GM23338 (cell line): ENCODE measurements at regions not wholly inside any gene's neighbourhood (a gene's known extent, or its start where the extent isn't known, plus 50 kb on each side); places are given as distances from the start of the nearest gene placed in this dataset.

Experiments used
- ATAC-seq: fragments of 200-7000 bp; cut with Tn5 transposase; 3 replicates; pipeline ENCODE4 v1.9.1; 2020
- DNase-seq: peaks from one replicate; pipeline ENCODE4 v3.0.0-alpha.2; 2015; ENCODE audit warnings: low spot score
- H2AFZ ChIP-seq: fragments of 200-600 bp; sonication (generic); 2 replicates; pipeline ENCODE4 v1.8.0; 2016; ENCODE audit warnings: antibody characterized with exemption, mild to moderate bottlenecking, moderate library complexity
- H3F3A ChIP-seq: fragments of 200-600 bp; sonication (generic); replicated peaks from 2 replicates; pipeline ENCODE4 v1.8.0; 2017; ENCODE audit warnings: antibody characterized with exemption, mixed run types, low read depth
- H3K27ac ChIP-seq: fragments of 200-600 bp; sonication (generic); 2 replicates; pipeline ENCODE4 v1.6.1; 2016; ENCODE audit warnings: low read depth
- H3K27me3 ChIP-seq: fragments of 200-600 bp; sonication (generic); 2 replicates; pipeline ENCODE4 v1.8.0; 2016; ENCODE audit warnings: mild to moderate bottlenecking, mixed run types, moderate library complexity; ENCODE audit not compliant: insufficient read depth
- H3K36me3 ChIP-seq: fragments of 200-600 bp; sonication (generic); 2 replicates; pipeline ENCODE4 v1.8.0; 2016; ENCODE audit warnings: mild to moderate bottlenecking; ENCODE audit not compliant: insufficient read depth
- H3K4me1 ChIP-seq: fragments of 200-600 bp; sonication (generic); 2 replicates; pipeline ENCODE4 v1.8.0; 2016; ENCODE audit warnings: mild to moderate bottlenecking, moderate library complexity; ENCODE audit not compliant: insufficient read depth
- H3K4me2 ChIP-seq: fragments of 200-600 bp; sonication (generic); 2 replicates; pipeline ENCODE4 v1.7.1; 2017; ENCODE audit warnings: mixed run types
- H3K4me3 ChIP-seq: fragments of 200-600 bp; sonication (generic); 2 replicates; pipeline ENCODE4 v1.6.1; 2016; ENCODE audit warnings: mixed run types
- H3K79me2 ChIP-seq: fragments of 200-600 bp; sonication (generic); replicated peaks from 2 replicates; pipeline ENCODE4 v1.8.0; 2017; ENCODE audit warnings: mild to moderate bottlenecking; ENCODE audit not compliant: insufficient read depth
- H3K9me2 ChIP-seq: fragments of 200-600 bp; sonication (generic); 2 replicates; pipeline ENCODE4 v1.8.0; 2017; ENCODE audit not compliant: insufficient read depth
- H4K20me1 ChIP-seq: fragments of 200-600 bp; sonication (generic); replicated peaks from 2 replicates; pipeline ENCODE4 v1.8.0; 2017; ENCODE audit warnings: mild to moderate bottlenecking; ENCODE audit not compliant: insufficient read depth
- H3K27ac Mint-ChIP-seq: 2 replicates; pipeline ENCODE4 v1.8.0; 2020; ENCODE audit warnings: inconsistent platforms, mild to moderate bottlenecking, moderate library complexity, mixed read lengths
- H3K27me3 Mint-ChIP-seq: 3 replicates; pipeline ENCODE4 v1.8.0; 2022; ENCODE audit warnings: low read depth, mild to moderate bottlenecking, moderate library complexity, mixed read lengths, inconsistent platforms; ENCODE audit not compliant: insufficient read depth, poor library complexity
- H3K36me3 Mint-ChIP-seq: 3 replicates; pipeline ENCODE4 v1.8.0; 2021; ENCODE audit warnings: low read depth, mild to moderate bottlenecking, inconsistent platforms, moderate library complexity, mixed read lengths
- H3K4me1 Mint-ChIP-seq: 3 replicates; pipeline ENCODE4 v1.8.0; 2020; ENCODE audit warnings: mild to moderate bottlenecking, inconsistent platforms, mixed read lengths
- H3K4me3 Mint-ChIP-seq: 3 replicates; pipeline ENCODE4 v1.8.0; 2021; ENCODE audit warnings: moderate library complexity, mild to moderate bottlenecking, inconsistent platforms, mixed read lengths
- H3K9me3 Mint-ChIP-seq: 3 replicates; pipeline ENCODE4 v1.8.0; 2020; ENCODE audit warnings: moderate library complexity, mild to moderate bottlenecking, inconsistent platforms, mixed read lengths
- CTCF ChIP-seq, 2 experiments: fragments of 200-600 bp in 1 of 2; sonication (generic) in 1 of 2; conservative IDR thresholded peaks; 2 replicates each; pipeline versions ENCODE4 v1.5.1 to v1.6.1; 2016 to 2017; ENCODE audit warnings: antibody characterized with exemption in 2 of 2, low read depth in 2 of 2, mild to moderate bottlenecking in 2 of 2, moderate library complexity in 1 of 2
- EZH2 ChIP-seq: fragments of 200-600 bp; sonication (generic); IDR thresholded peaks from one replicate; pipeline ENCODE4 v1.8.0; 2017; ENCODE audit warnings: antibody characterized with exemption, mild to moderate bottlenecking, low read depth; ENCODE audit not compliant: unreplicated experiment
- NANOG ChIP-seq: IDR thresholded peaks from 2 replicates; pipeline ENCODE4 v1.6.1; 2016; ENCODE audit warnings: antibody characterized with exemption, borderline replicate concordance
- REST ChIP-seq: IDR thresholded peaks from one replicate; pipeline ENCODE4 v1.6.1; 2018; ENCODE audit warnings: antibody characterized with exemption; ENCODE audit not compliant: unreplicated experiment
- ZNF331 ChIP-seq: fragments of 250-450 bp; sonication (Bioruptor Pico); IDR thresholded peaks from 2 replicates; pipeline ENCODE4 v1.5.0; 2020; ENCODE audit warnings: low read depth, mild to moderate bottlenecking, moderate library complexity
- TF ChIP-seq, protein P1 (sequence below): IDR thresholded peaks from 2 replicates; pipeline ENCODE4 v1.6.1; 2016; ENCODE audit warnings: antibody characterized with exemption
- TF ChIP-seq, protein P2 (sequence below): fragments of 250-450 bp; sonication (Bioruptor Pico); IDR thresholded peaks from 2 replicates; pipeline ENCODE4 v1.5.0; 2020; ENCODE audit warnings: mild to moderate bottlenecking, moderate library complexity

DNA sequence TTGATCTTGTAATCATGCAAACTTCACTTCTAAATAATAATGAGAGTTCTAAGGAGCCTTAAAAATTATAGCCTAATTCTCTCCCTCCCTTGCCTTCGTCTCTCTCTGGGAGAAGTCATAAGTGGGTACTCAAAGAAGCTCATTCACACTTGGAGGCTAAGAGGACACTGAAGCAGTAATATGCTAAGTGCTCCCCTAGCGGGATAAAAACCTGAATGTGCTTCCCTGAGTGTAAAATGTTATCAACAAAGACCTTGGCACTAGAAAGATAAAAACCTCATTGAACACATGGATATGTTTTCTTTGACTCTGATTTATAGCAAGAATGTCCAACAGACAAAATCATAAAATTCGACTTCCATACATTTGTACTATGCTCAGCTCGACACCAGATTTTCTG is 337.9 kb upstream of the NOVA1 start:
- DNase-seq (peak; percentile 10), ATAC-seq (peak; percentile 55)
- Mint-ChIP-seq H3K27me3 (peaks cover 3% of the 10 kb centered on the region), H3K27ac (no peak overlapping the region), H3K9me3 (peaks cover 3% of the 10 kb centered on the region; the same call in 1 of the 3 replicates), H3K4me3 (no peak overlapping the region), H3K36me3 (peaks cover 7% of the 10 kb centered on the region; the same call in 1 of the 3 replicates), H3K4me1 (peaks cover 45% of the 10 kb centered on the region)
- Histone ChIP-seq H3K36me3 (peaks cover 6% of the 10 kb centered on the region; the same call in 1 of the 2 replicates), H3K79me2 (no peaks in the 10 kb centered on the region), H3F3A (no peaks in the 10 kb centered on the region), H3K4me3 (no peak overlapping the region), H3K4me2 (no peak overlapping the region), H3K9me2 (no peaks in the 10 kb centered on the region), H4K20me1 (no peaks in the 10 kb centered on the region), H2AFZ (no peak overlapping the region), H3K4me1 (peaks cover 9% of the 10 kb centered on the region; the same call in 1 of the 2 replicates), H3K27ac (no peak overlapping the region), H3K27me3 (no peaks in the 10 kb centered on the region)
- TF ChIP-seq, protein P1, sequence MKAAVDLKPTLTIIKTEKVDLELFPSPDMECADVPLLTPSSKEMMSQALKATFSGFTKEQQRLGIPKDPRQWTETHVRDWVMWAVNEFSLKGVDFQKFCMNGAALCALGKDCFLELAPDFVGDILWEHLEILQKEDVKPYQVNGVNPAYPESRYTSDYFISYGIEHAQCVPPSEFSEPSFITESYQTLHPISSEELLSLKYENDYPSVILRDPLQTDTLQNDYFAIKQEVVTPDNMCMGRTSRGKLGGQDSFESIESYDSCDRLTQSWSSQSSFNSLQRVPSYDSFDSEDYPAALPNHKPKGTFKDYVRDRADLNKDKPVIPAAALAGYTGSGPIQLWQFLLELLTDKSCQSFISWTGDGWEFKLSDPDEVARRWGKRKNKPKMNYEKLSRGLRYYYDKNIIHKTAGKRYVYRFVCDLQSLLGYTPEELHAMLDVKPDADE, result no peak
- TF ChIP-seq, protein P2, sequence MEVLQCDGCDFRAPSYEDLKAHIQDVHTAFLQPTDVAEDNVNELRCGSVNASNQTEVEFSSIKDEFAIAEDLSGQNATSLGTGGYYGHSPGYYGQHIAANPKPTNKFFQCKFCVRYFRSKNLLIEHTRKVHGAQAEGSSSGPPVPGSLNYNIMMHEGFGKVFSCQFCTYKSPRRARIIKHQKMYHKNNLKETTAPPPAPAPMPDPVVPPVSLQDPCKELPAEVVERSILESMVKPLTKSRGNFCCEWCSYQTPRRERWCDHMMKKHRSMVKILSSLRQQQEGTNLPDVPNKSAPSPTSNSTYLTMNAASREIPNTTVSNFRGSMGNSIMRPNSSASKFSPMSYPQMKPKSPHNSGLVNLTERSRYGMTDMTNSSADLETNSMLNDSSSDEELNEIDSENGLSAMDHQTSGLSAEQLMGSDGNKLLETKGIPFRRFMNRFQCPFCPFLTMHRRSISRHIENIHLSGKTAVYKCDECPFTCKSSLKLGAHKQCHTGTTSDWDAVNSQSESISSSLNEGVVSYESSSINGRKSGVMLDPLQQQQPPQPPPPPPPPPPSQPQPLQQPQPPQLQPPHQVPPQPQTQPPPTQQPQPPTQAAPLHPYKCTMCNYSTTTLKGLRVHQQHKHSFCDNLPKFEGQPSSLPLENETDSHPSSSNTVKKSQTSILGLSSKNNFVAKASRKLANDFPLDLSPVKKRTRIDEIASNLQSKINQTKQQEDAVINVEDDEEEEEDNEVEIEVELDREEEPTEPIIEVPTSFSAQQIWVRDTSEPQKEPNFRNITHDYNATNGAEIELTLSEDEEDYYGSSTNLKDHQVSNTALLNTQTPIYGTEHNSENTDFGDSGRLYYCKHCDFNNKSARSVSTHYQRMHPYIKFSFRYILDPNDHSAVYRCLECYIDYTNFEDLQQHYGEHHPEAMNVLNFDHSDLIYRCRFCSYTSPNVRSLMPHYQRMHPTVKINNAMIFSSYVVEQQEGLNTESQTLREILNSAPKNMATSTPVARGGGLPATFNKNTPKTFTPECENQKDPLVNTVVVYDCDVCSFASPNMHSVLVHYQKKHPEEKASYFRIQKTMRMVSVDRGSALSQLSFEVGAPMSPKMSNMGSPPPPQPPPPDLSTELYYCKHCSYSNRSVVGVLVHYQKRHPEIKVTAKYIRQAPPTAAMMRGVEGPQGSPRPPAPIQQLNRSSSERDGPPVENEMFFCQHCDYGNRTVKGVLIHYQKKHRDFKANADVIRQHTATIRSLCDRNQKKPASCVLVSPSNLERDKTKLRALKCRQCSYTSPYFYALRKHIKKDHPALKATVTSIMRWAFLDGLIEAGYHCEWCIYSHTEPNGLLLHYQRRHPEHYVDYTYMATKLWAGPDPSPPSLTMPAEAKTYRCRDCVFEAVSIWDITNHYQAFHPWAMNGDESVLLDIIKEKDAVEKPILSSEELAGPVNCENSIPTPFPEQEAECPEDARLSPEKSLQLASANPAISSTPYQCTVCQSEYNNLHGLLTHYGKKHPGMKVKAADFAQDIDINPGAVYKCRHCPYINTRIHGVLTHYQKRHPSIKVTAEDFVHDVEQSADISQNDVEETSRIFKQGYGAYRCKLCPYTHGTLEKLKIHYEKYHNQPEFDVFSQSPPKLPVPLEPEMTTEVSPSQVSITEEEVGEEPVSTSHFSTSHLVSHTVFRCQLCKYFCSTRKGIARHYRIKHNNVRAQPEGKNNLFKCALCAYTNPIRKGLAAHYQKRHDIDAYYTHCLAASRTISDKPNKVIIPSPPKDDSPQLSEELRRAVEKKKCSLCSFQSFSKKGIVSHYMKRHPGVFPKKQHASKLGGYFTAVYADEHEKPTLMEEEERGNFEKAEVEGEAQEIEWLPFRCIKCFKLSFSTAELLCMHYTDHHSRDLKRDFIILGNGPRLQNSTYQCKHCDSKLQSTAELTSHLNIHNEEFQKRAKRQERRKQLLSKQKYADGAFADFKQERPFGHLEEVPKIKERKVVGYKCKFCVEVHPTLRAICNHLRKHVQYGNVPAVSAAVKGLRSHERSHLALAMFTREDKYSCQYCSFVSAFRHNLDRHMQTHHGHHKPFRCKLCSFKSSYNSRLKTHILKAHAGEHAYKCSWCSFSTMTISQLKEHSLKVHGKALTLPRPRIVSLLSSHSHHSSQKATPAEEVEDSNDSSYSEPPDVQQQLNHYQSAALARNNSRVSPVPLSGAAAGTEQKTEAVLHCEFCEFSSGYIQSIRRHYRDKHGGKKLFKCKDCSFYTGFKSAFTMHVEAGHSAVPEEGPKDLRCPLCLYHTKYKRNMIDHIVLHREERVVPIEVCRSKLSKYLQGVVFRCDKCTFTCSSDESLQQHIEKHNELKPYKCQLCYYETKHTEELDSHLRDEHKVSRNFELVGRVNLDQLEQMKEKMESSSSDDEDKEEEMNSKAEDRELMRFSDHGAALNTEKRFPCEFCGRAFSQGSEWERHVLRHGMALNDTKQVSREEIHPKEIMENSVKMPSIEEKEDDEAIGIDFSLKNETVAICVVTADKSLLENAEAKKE (CRISPR knock-in tag), result no peak
- TF ChIP-seq EZH2, result no peak
- no peak for TF ChIP-seq ZNF331 (CRISPR knock-in tag)

DNA sequence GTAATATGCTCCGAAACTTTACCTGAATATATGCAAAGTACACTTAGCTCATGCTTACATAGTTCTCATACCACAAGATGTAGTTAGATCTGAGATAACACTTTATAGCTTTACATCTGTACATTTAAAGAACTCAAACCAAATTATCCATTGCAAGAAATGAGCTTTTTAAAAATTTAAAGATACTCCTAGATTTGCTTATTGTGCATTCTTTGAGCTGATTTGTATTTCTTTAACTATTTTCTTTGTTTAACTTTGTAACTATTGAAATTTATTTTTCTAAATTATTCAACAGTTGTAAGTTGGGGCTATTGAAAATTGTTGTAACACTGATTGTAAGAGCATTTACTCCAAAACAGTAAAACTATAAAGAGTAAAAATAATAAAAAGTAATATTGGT is 340.2 kb upstream of the NOVA1 start:
- Histone ChIP-seq H3K9me2 (peaks cover 1% of the 10 kb centered on the region; the same call in 1 of the 2 replicates), H4K20me1 (no peaks in the 10 kb centered on the region), H2AFZ (no peak overlapping the region), H3K4me1 (peaks cover 29% of the 10 kb centered on the region), H3K4me3 (no peak overlapping the region), H3K27ac (no peak overlapping the region), H3K36me3 (peaks cover 6% of the 10 kb centered on the region; the same call in 1 of the 2 replicates), H3F3A (no peaks in the 10 kb centered on the region), H3K27me3 (no peaks in the 10 kb centered on the region), H3K4me2 (no peak overlapping the region), H3K79me2 (no peaks in the 10 kb centered on the region)
- H3K27ac Mint-ChIP-seq, result peak overlapping the region; percentile 18
- H3K4me1 Mint-ChIP-seq, result peaks cover 61% of the 10 kb centered on the region
- DNase-seq, result no peak
- peaks cover 3% of the 10 kb centered on the region; the same call in 1 of the 3 replicates for H3K9me3 Mint-ChIP-seq
- H3K27me3 Mint-ChIP-seq, result peaks cover 3% of the 10 kb centered on the region
- no peak overlapping the region for H3K4me3 Mint-ChIP-seq
- H3K36me3 Mint-ChIP-seq, result peaks cover 7% of the 10 kb centered on the region; the same call in 1 of the 3 replicates
- no peak for ATAC-seq
- TF ChIP-seq REST (no peak), EZH2 (no peak), CTCF (conservative IDR thresholded peaks at IDR 0.05; ENCODE audit: low read depth in 2 of 2) (no peak), NANOG (no peak)
